VCaP (cell line): ENCODE measurements at regions not wholly inside any gene's neighbourhood (a gene's known extent, or its start where the extent isn't known, plus 50 kb on each side); places are given as distances from the start of the nearest gene placed in this dataset.

Source experiments
- H3K27ac ChIP-seq: fragments of 450-650 bp; 2 replicates; pipeline ENCODE4 v1.5.1; 2017
- CTCF ChIP-seq: fragments of 450-650 bp; conservative IDR thresholded peaks from 2 replicates; pipeline ENCODE4 v1.5.1; 2017; ENCODE audit warnings: mild to moderate bottlenecking, moderate library complexity

- H3K27ac ChIP-seq: no peak overlapping the region
- TF ChIP-seq CTCF: no peak
These were observed 158.1 kb upstream of the HMHB1 start for GRCh38 chr5:143653766-143654282.

GRCh38 chr5:143653256-143653655 is 158.7 kb upstream of the HMHB1 start:
- H3K27ac ChIP-seq: no peak overlapping the region
- TF ChIP-seq CTCF: no peak

GRCh38 chr5:143652108-143652700 is 159.8 kb upstream of the HMHB1 start:
- no peak for TF ChIP-seq CTCF

GRCh38 chr5:143649937-143650621 is 161.9 kb upstream of the HMHB1 start:
- no peak overlapping the region for H3K27ac ChIP-seq
- TF ChIP-seq CTCF: no peak

More at GRCh38 chr5:143652108-143652700, 159.8 kb upstream of the HMHB1 start:
- H3K27ac ChIP-seq: no peak overlapping the region

- no peak for TF ChIP-seq CTCF
These were observed 163.3 kb upstream of the HMHB1 start for GRCh38 chr5:143648696-143649095.

GRCh38 chr5:143646961-143647360 is 165.0 kb upstream of the HMHB1 start:
- TF ChIP-seq CTCF: no peak

More at GRCh38 chr5:143648696-143649095, 163.3 kb upstream of the HMHB1 start:
- no peak overlapping the region for H3K27ac ChIP-seq

GRCh38 chr5:143645356-143645755 is 166.6 kb upstream of the HMHB1 start:
- no peak for TF ChIP-seq CTCF
- no peak overlapping the region for H3K27ac ChIP-seq

More at GRCh38 chr5:143646961-143647360, 165.0 kb upstream of the HMHB1 start:
- H3K27ac ChIP-seq: no peak overlapping the region
